ENCODE measurements at regions not wholly inside any gene's neighbourhood (a gene's known extent, or its start where the extent isn't known, plus 50 kb on each side); places are given as distances from the start of the nearest gene placed in this dataset.
"Not testable (repeated sequence)": the region's sequence is repeated elsewhere in the genome, so short reads cannot be mapped to it uniquely, and the experiment has no call there.

DNA sequence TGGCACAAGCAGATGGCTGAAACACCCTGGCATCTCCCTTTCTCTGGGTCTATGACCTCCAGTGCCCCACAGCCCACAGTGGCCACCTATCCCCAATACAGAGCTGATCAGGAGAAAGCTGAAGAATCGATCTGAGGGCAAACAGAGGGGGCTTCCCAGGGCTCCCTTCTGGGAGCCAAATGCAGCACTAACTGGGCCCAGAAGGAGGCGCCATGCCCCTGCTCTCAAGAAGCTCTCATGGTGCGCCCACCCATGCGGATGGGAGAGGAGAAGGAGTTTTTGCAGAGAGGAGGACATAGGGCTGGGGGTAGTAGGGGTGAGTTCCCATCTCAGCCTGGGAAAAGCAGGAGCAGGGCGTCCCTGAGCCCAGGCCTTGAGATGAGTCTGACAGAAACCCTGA is 787.3 kb upstream of the RAB6C start:
- Histone ChIP-seq H3K27me3 (ENCODE audit: insufficient read depth, low read length) (no peaks in the 10 kb centered on the region), H3K27ac (ENCODE audit: low read depth, low read length) (no peak overlapping the region), H2AFZ (ENCODE audit: low read length, unreplicated experiment) (no peak overlapping the region), H3K36me3 (ENCODE audit: insufficient read depth, low read length) (no peaks in the 10 kb centered on the region), H3K4me1 (ENCODE audit: control insufficient read depth, insufficient read depth, low read length, unreplicated experiment) (no peaks in the 10 kb centered on the region), H3K4me3 (ENCODE audit: low read depth, low read length) (no peak overlapping the region), H3K79me2 (ENCODE audit: control insufficient read depth, insufficient read depth, low read length, unreplicated experiment) (no peaks in the 10 kb centered on the region)

GRCh38 chr2:129192841-129193253 is 786.6 kb upstream of the RAB6C start:
- no peak overlapping the region for H2AFZ ChIP-seq (ENCODE audit: low read length, unreplicated experiment)

GRCh38 chr2:129193961-129194360 is 785.5 kb upstream of the RAB6C start:
- H3K79me2 ChIP-seq (ENCODE audit: control insufficient read depth, insufficient read depth, low read length, unreplicated experiment): no peaks in the 10 kb centered on the region
- no peaks in the 10 kb centered on the region for H3K4me1 ChIP-seq (ENCODE audit: control insufficient read depth, insufficient read depth, low read length, unreplicated experiment)
- H3K27me3 ChIP-seq (ENCODE audit: insufficient read depth, low read length): no peaks in the 10 kb centered on the region
- H3K4me3 ChIP-seq (ENCODE audit: low read depth, low read length): no peak overlapping the region
- no peak overlapping the region for H3K27ac ChIP-seq (ENCODE audit: low read depth, low read length)
- H2AFZ ChIP-seq (ENCODE audit: low read length, unreplicated experiment): no peak overlapping the region
- H3K36me3 ChIP-seq (ENCODE audit: insufficient read depth, low read length): no peaks in the 10 kb centered on the region

More at GRCh38 chr2:129192841-129193253, 786.6 kb upstream of the RAB6C start:
- Histone ChIP-seq H3K36me3 (ENCODE audit: insufficient read depth, low read length) (no peaks in the 10 kb centered on the region), H3K27ac (ENCODE audit: low read depth, low read length) (no peak overlapping the region), H3K79me2 (ENCODE audit: control insufficient read depth, insufficient read depth, low read length, unreplicated experiment) (no peaks in the 10 kb centered on the region), H3K4me3 (ENCODE audit: low read depth, low read length) (no peak overlapping the region), H3K4me1 (ENCODE audit: control insufficient read depth, insufficient read depth, low read length, unreplicated experiment) (no peaks in the 10 kb centered on the region), H3K27me3 (ENCODE audit: insufficient read depth, low read length) (no peaks in the 10 kb centered on the region)

DNA sequence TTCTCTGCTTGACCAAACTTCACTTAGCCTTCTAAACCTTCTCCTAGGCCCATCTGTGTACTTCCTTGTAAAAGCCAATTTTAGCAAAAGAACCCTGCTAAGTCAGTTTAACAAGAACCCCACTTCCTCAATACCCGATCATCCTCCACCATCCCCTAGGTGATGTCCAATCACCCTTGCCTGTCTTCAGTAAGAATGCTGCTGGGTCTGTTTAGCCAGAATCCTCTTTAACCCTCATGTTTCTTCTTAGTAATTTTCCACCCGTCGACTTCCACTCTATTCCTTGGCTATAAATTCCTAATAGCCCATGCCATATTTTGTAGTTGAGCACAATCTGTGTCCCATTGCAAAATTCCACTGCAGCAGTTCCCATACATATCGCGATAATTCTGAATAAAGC is 780.0 kb upstream of the RAB6C start:
- H3K4me1 ChIP-seq (ENCODE audit: control insufficient read depth, insufficient read depth, low read length, unreplicated experiment): no peaks in the 10 kb centered on the region
- no peak overlapping the region for H2AFZ ChIP-seq (ENCODE audit: low read length, unreplicated experiment)
- no peaks in the 10 kb centered on the region for H3K79me2 ChIP-seq (ENCODE audit: control insufficient read depth, insufficient read depth, low read length, unreplicated experiment)
- no peaks in the 10 kb centered on the region for H3K36me3 ChIP-seq (ENCODE audit: insufficient read depth, low read length)
- H3K27ac ChIP-seq (ENCODE audit: low read depth, low read length): no peak overlapping the region
- no peaks in the 10 kb centered on the region for H3K27me3 ChIP-seq (ENCODE audit: insufficient read depth, low read length)
- no peak overlapping the region for H3K4me3 ChIP-seq (ENCODE audit: low read depth, low read length)

DNA sequence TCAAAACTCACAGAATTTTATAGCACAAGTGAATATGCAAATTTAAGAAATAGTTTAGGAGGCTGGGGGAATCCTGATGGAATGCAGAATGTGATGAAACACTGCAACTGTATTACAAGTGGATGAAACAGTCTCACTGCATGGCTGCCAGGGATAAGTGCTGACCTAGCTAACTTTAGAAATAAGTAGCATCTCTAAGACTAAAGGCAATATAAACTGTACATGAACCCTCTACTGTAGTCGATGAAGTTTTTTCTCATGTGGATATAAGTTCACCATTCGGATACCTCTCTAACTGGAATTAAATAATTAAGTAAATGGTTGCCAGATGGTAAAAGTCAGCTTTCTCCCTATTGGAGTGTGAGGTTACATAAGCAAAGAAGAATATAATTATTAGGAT is 777.8 kb upstream of the RAB6C start:
- H3K27me3 ChIP-seq (ENCODE audit: insufficient read depth, low read length): no peaks in the 10 kb centered on the region
- no peak overlapping the region for H2AFZ ChIP-seq (ENCODE audit: low read length, unreplicated experiment)
- no peak overlapping the region for H3K4me3 ChIP-seq (ENCODE audit: low read depth, low read length)
- no peaks in the 10 kb centered on the region for H3K79me2 ChIP-seq (ENCODE audit: control insufficient read depth, insufficient read depth, low read length, unreplicated experiment)
- H3K27ac ChIP-seq (ENCODE audit: low read depth, low read length): no peak overlapping the region
- H3K36me3 ChIP-seq (ENCODE audit: insufficient read depth, low read length): no peaks in the 10 kb centered on the region
- no peaks in the 10 kb centered on the region for H3K4me1 ChIP-seq (ENCODE audit: control insufficient read depth, insufficient read depth, low read length, unreplicated experiment)

DNA sequence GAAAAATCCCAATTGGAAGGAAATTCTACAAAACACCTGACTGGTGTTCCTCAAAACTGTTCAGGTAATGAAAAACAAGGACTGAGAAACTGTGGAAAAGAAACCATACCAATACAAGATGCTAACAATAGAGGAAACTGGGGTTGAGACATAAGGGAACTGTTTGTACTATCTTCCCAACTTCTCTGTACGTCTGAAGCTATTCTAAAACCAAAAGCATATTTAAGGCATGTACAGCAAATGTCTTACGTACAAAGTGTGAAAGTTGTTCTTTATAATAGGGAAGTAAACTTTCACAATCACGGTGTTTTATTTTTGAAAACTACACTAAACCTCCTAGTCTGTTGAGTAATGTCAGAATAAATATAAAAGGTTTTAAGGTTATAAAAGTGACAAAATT is 776.1 kb upstream of the RAB6C start:
- H3K36me3 ChIP-seq (ENCODE audit: insufficient read depth, low read length): no peaks in the 10 kb centered on the region
- no peak overlapping the region for H2AFZ ChIP-seq (ENCODE audit: low read length, unreplicated experiment)
- no peaks in the 10 kb centered on the region for H3K4me1 ChIP-seq (ENCODE audit: control insufficient read depth, insufficient read depth, low read length, unreplicated experiment)
- H3K27ac ChIP-seq (ENCODE audit: low read depth, low read length): no peak overlapping the region
- H3K79me2 ChIP-seq (ENCODE audit: control insufficient read depth, insufficient read depth, low read length, unreplicated experiment): no peaks in the 10 kb centered on the region
- no peaks in the 10 kb centered on the region for H3K27me3 ChIP-seq (ENCODE audit: insufficient read depth, low read length)
- H3K4me3 ChIP-seq (ENCODE audit: low read depth, low read length): no peak overlapping the region

GRCh38 chr2:129204581-129204980 is 774.9 kb upstream of the RAB6C start:
- not testable (repeated sequence) for H3K4me3 ChIP-seq (ENCODE audit: low read depth, low read length); H3K36me3 ChIP-seq (ENCODE audit: insufficient read depth, low read length); H2AFZ ChIP-seq (ENCODE audit: low read length, unreplicated experiment)

GRCh38 chr2:129205176-129205575 is 774.3 kb upstream of the RAB6C start:
- H3K27me3 ChIP-seq (ENCODE audit: insufficient read depth, low read length): no peaks in the 10 kb centered on the region
- H3K27ac ChIP-seq (ENCODE audit: low read depth, low read length): no peak overlapping the region
- no peaks in the 10 kb centered on the region for H3K36me3 ChIP-seq (ENCODE audit: insufficient read depth, low read length)
- no peaks in the 10 kb centered on the region for H3K4me1 ChIP-seq (ENCODE audit: control insufficient read depth, insufficient read depth, low read length, unreplicated experiment)
- H3K4me3 ChIP-seq (ENCODE audit: low read depth, low read length): no peak overlapping the region
- no peaks in the 10 kb centered on the region for H3K79me2 ChIP-seq (ENCODE audit: control insufficient read depth, insufficient read depth, low read length, unreplicated experiment)
- no peak overlapping the region for H2AFZ ChIP-seq (ENCODE audit: low read length, unreplicated experiment)

More at GRCh38 chr2:129204581-129204980, 774.9 kb upstream of the RAB6C start:
- H3K4me1 ChIP-seq (ENCODE audit: control insufficient read depth, insufficient read depth, low read length, unreplicated experiment); H3K27ac ChIP-seq (ENCODE audit: low read depth, low read length); H3K27me3 ChIP-seq (ENCODE audit: insufficient read depth, low read length); H3K79me2 ChIP-seq (ENCODE audit: control insufficient read depth, insufficient read depth, low read length, unreplicated experiment): not testable (repeated sequence)

GRCh38 chr2:129205766-129206165 is 773.7 kb upstream of the RAB6C start:
- H3K79me2 ChIP-seq (ENCODE audit: control insufficient read depth, insufficient read depth, low read length, unreplicated experiment): no peaks in the 10 kb centered on the region
- no peaks in the 10 kb centered on the region for H3K36me3 ChIP-seq (ENCODE audit: insufficient read depth, low read length)
- H3K4me3 ChIP-seq (ENCODE audit: low read depth, low read length): no peak overlapping the region
- H2AFZ ChIP-seq (ENCODE audit: low read length, unreplicated experiment): no peak overlapping the region
- no peaks in the 10 kb centered on the region for H3K27me3 ChIP-seq (ENCODE audit: insufficient read depth, low read length)
- H3K4me1 ChIP-seq (ENCODE audit: control insufficient read depth, insufficient read depth, low read length, unreplicated experiment): no peaks in the 10 kb centered on the region
- H3K27ac ChIP-seq (ENCODE audit: low read depth, low read length): no peak overlapping the region

DNA sequence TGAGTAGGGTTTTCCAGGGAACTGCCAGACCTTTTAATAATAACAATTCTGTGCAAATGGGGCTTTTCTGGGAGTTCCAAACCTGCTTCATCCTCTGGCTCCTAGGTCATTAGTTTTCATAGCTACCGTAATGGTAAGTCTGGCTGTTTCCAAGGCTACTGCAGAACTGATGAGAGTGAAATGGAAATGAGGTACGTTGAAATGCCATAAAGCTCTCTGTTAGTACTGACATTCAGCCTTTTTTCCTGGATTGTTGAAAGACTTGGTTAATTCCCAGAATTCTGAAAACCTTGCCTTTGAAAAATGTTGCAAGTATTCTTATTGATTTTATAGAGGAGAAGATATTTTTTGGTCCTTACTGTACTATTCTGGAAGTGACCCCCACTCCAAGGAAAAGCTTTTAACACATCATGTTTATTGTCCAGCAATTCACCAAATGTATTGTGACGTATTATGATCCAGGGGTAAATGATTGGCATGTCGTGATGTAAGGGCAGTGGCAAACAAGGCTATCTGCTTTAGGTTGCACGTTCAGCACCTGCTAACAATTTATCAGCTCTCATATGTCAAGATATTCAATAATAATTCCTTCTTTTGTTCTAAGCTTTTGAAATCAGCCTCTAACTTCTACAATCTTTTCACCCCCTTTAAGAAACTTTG is 767.0 kb upstream of the RAB6C start:
- H3K36me3 ChIP-seq (ENCODE audit: insufficient read depth, low read length): no peaks in the 10 kb centered on the region
- no peaks in the 10 kb centered on the region for H3K27me3 ChIP-seq (ENCODE audit: insufficient read depth, low read length)
- no peak overlapping the region for H3K27ac ChIP-seq (ENCODE audit: low read depth, low read length)
- no peaks in the 10 kb centered on the region for H3K79me2 ChIP-seq (ENCODE audit: control insufficient read depth, insufficient read depth, low read length, unreplicated experiment)
- H3K4me1 ChIP-seq (ENCODE audit: control insufficient read depth, insufficient read depth, low read length, unreplicated experiment): no peaks in the 10 kb centered on the region
- H3K4me3 ChIP-seq (ENCODE audit: low read depth, low read length): no peak overlapping the region
- H2AFZ ChIP-seq (ENCODE audit: low read length, unreplicated experiment): no peak overlapping the region

GRCh38 chr2:129224022-129224421 is 755.4 kb upstream of the RAB6C start:
- no peaks in the 10 kb centered on the region for H3K36me3 ChIP-seq (ENCODE audit: insufficient read depth, low read length)
- no peak overlapping the region for H3K4me3 ChIP-seq (ENCODE audit: low read depth, low read length)
- no peak overlapping the region for H3K27ac ChIP-seq (ENCODE audit: low read depth, low read length)
- H3K4me1 ChIP-seq (ENCODE audit: control insufficient read depth, insufficient read depth, low read length, unreplicated experiment): no peaks in the 10 kb centered on the region
- H3K79me2 ChIP-seq (ENCODE audit: control insufficient read depth, insufficient read depth, low read length, unreplicated experiment): no peaks in the 10 kb centered on the region
- H2AFZ ChIP-seq (ENCODE audit: low read length, unreplicated experiment): no peak overlapping the region
- H3K27me3 ChIP-seq (ENCODE audit: insufficient read depth, low read length): no peaks in the 10 kb centered on the region
